NCI-H1694 (cell line): ENCODE measurements at regions not wholly inside any gene's neighbourhood (a gene's known extent, or its start where the extent isn't known, plus 50 kb on each side); places are given as distances from the start of the nearest gene placed in this dataset.

Source experiments
- DNase-seq: peaks from one replicate; lab custom pipeline; 2025; lab: John Stamatoyannopoulos, UW

GRCh38 chr3:187902041-187902471 lies 156.8 kb upstream of the BCL6 start:
- DNase-seq, result no peak

DNA sequence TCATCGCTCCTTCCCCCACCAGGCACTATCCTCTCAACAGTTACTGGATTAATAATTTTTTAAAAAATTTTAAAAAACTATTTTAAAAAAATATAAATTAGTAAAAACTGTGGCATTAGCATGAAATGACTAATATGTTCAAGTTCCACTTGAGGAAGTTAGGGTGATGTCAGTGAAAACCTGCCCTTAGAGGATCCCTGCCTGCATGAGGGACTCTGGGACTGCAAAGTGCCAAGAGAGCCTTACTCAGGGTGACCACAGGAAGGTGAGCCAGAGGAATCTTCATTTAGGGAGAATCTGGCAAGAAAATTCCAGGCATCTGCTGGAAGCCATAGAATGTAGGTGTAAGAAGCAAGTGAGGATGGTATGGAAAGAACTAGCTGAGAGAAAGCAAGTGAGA lies 157.7 kb upstream of the BCL6 start:
- DNase-seq, result no peak

GRCh38 chr3:187903697-187904096 lies 158.4 kb upstream of the BCL6 start:
- no peak for DNase-seq

DNA sequence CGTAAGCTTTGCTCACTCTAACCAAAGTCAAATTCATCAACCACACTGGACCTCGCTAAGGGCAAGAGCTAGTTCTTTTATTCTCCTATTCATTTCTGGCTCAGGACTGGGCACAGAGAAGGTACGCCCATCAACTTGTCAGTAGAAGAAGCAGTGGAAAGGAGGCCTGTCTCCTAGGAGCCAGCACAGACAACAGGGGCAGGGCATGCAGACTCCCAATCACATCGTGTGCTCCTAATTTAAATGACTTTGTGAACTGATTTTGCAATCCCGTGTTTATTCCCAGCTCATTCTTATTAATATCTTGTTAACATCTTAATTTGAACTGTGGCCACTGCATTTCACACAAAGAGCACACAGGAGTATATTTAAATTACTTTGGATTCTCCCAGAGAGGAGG lies 161.1 kb upstream of the BCL6 start:
- DNase-seq, result no peak

GRCh38 chr3:187906920-187907319 lies 161.7 kb upstream of the BCL6 start:
- no peak for DNase-seq

DNA sequence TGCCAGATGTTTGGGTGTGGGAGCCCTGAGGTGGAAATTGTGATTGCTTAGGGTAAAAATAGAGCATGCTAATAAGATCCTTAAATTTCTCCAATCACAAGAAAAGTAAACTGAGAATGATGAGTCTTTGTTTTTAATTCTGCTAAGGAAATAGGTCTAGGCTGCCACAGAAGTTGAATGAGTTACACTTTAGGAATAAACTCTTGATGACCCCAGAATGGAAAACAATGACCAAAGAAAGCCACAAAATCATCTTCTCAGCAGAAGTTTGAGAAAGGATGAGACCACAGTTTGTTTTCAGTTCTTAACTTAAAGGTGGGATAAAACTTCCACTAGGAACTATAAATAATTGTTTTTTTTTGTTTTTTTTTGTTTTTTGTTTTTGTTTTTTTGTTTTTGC lies 164.6 kb upstream of the BCL6 start:
- DNase-seq, result no peak

GRCh38 chr3:187912007-187912406 lies 166.7 kb upstream of the BCL6 start:
- DNase-seq, result no peak

DNA sequence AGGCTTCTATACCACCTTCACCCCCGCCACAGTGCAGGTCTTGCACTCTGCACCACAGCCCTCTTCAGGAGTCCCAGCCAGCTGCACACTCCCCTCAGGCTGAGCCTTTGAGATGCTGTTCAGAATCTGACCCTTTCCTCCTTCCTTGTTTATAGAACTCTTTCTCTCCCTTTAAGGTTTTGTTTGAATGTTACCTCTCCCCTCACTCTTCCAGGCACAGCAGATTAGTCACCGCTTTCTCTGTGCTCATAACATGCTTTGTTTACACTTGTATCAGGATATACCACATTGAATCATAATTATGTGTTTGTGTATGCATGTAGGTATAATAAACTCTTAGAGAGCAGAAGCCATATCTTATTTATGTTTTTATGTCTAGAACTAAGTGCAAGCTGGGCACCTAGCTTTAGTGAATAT lies 168.4 kb upstream of the BCL6 start:
- DNase-seq, result no peak

DNA sequence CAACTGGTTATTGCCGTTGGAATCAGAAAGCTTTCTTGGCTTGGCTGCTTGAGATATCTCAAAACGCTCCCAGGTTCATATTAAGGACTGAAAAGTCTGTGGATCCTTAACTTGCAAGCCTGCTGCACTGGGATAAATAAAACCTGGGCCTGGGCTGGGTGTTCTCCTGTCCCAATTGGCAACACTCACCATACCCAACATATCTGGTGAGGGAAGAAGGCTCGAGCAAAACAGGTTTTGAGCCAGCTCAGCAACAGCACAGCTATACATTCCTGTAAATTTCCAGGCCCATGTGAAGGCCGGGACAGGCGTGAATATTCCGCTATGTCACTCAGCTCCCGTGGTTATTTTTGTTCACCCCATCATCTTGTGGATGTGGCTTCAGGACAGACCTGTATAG lies 169.0 kb upstream of the BCL6 start:
- DNase-seq, result no peak

DNA sequence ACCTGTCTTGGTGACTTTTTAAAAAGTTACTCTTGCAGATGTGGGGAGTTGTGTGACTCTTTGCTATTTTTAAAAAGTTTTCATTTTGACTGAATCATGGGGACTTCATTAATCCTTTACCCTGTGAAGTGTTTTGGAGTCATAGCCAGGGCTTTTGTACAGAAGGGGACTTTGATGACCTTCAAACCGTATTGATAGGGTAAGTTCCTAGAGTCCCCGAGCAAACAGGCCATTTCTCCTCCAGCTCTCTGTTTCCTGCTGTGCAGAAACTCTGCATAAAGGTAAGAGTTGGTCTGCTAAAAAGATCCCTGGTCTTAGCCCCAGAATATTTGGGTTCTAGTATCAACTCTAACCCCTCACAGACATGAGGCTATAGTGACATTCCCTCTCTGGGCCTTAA lies 170.8 kb upstream of the BCL6 start:
- DNase-seq, result no peak

DNA sequence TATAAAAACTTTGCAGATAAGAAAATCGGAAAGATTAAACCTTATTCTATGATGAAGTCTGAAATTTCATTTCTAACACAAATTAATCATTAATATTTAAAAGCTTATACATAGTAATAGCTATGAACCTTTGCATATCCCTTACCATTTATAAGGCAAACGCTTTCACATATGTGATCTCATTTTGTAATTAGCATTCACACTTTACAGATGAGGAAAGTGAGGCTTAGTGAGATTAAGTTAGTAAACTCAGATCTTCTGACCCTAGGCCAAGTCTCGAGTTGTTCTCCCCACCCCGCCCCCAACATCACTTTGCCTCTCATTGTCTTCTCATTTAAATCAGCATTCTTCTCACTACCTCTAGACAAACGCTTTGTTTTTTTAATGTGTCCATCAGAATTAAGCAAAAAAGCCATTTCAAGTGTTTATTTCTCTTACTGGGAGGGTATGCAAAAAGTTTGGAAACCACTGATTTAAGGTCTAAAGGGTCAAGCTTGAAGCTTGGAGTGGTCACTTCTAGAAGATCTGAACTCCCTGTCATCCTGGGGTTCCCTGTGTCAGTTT lies 172.9 kb upstream of the BCL6 start:
- no peak for DNase-seq

DNA sequence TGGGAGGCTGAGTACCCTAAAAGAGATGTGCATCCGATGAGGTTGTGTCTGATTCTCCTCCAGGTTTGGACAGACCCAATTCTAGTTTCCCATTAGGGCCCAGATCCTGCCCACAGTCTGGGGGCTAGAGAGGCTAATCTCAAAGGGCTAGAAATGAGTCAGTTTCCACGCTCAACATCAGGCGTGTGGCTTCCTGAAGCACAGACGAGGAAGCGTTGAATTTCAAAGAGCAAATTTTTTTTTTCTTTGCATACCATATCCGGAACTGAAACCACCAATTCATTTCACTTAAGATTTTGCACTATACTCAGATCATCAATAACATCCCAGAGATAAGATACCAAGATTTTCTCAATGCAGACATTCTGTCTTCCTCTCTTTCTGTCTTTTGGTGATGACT lies 173.8 kb upstream of the BCL6 start:
- no peak for DNase-seq

- DNase-seq, result no peak
These were observed 174.3 kb upstream of the BCL6 start for GRCh38 chr3:187919544-187919943.

- DNase-seq, result no peak
These were observed 174.8 kb upstream of the BCL6 start for GRCh38 chr3:187920030-187920429.

GRCh38 chr3:187920913-187921312 lies 175.6 kb upstream of the BCL6 start:
- no peak for DNase-seq

- DNase-seq, result no peak
These were observed 176.3 kb upstream of the BCL6 start for GRCh38 chr3:187921391-187922074.

GRCh38 chr3:187922704-187923416 lies 177.6 kb upstream of the BCL6 start:
- no peak for DNase-seq

DNA sequence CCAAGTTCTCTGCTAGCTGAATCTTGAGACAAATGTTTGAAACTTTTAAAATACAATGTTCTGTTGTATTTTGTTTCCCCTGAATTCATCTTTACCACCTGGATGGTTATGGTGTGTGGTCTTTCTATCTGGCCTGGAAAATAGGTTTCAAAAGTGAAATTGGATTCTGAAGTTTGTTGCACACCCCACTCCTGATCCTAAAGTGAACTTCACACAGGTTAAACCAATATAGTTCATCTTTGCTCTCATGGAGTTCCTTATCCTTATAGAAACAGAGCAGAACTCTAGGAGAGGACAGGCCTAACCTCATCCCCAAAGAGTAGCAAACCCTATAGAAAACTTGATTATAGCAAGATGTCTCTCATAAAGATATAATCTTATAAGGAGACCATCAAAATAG lies 179.4 kb upstream of the BCL6 start:
- no peak for DNase-seq

- DNase-seq, result no peak
These were observed 180.1 kb upstream of the BCL6 start for GRCh38 chr3:187925326-187925725.

DNA sequence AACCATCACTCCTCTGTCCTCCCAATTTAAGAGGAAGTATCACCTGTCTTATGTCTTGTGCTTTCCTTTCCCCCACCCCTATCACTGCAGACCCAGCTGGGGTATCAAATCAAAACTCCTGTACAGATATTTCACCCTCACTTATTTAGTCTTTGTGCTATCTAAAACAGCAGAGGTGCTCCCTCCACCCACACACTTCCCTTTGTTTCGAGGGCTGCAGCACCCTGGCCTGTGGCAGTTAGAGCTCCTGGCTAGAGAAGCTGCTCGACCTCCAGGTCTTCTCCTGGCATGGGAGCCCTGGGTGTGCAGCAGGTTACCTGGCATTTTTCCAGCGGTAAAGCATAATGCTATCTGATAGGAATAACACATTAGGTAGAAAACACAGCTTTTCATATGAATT lies 181.4 kb upstream of the BCL6 start:
- no peak for DNase-seq

DNA sequence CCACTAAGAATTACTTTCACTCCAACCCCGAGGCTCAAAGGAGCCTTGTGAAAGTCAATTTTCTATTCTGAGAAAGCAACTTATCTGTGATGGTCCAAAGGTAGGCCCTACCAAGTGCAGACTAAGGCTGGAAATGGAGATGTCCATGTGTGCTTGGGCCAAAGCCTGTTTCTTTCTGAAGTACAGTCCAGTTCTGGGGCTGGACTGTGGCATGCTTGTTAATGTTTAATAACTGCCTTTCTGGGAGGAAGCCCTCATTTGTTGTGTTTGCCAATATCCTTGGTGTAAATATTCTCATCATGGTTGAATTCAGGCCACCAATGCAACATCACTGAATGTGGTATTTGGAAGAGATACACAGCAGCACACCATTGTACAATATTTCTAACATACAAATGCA lies 182.3 kb upstream of the BCL6 start:
- no peak for DNase-seq

GRCh38 chr3:187929112-187929816 lies 184.0 kb upstream of the BCL6 start:
- no peak for DNase-seq

GRCh38 chr3:187930021-187930420 lies 184.8 kb upstream of the BCL6 start:
- DNase-seq, result no peak
